K562 (cell line): ENCODE measurements at regions not wholly inside any gene's neighbourhood (a gene's known extent, or its start where the extent isn't known, plus 50 kb on each side); places are given as distances from the start of the nearest gene placed in this dataset.

Experiments
- ATAC-seq: fragments of 200-7000 bp; cut with Tn5 transposase; 3 replicates; pipeline ENCODE4 v1.9.1; 2020; ENCODE audit warnings: moderate library complexity
- BruUV-seq: library from RNA; stranded (reverse); fragments of 400-500 nt; replicated peaks from 2 replicates; lab custom pipeline; 2021; lab: Mats Ljungman, UMichigan
- CTCF ChIA-PET: fragments of 300-600 bp; formaldehyde crosslinking; extraction: SDS; loops from one replicate; lab custom pipeline; 2021; ENCODE audit warnings: low intra/inter-chr PET ratio; lab: Yijun Ruan, JAX
- POLR2A ChIA-PET: fragments of 300-600, 350-650 bp; sonication (Branson Sonifier 250); formaldehyde crosslinking; extraction: SDS; loops from one replicate; lab custom pipeline; 2021; ENCODE audit warnings: antibody characterized with exemption, inconsistent platforms; lab: Yijun Ruan, JAX
- DNase-seq, 4 experiments: peaks; one replicate each; pipeline versions ENCODE4 v3.0.0 to v3.0.0-alpha.2; 2011 to 2018; ENCODE audit warnings: low spot score in 3 of 4, mixed read lengths in 3 of 4; ENCODE audit errors: extremely low read depth in 1 of 4
- FAIRE-seq: peaks from 2 replicates; lab custom pipeline; 2011; peaks lifted over from hg19 to GRCh38; lab: Jason Lieb, UNC
- H2AFZ ChIP-seq: 2 replicates; pipeline ENCODE4 v1.6.0; 2011; ENCODE audit warnings: low read depth, low read length, control low read depth, inconsistent platforms
- H3K27ac ChIP-seq: fragments of 200-600 bp; 3 replicates; pipeline ENCODE4 v1.8.0; 2011; ENCODE audit warnings: low read depth, mild to moderate bottlenecking, control low read depth, inconsistent platforms, low read length, moderate library complexity, mixed read lengths; ENCODE audit errors: extremely low read depth
- H3K27me3 ChIP-seq, 2 experiments: fragments of 300-600 bp in 1 of 2; 2 replicates in 1 of 2; 3 replicates in 1 of 2; pipeline versions ENCODE4 v1.6.0 to v1.8.0; 2011; ENCODE audit warnings: inconsistent platforms in 2 of 2, low read length in 2 of 2, mild to moderate bottlenecking in 1 of 2, mixed read lengths in 1 of 2, moderate library complexity in 1 of 2; ENCODE audit not compliant: control insufficient read depth in 2 of 2, insufficient read depth in 2 of 2
- H3K36me3 ChIP-seq: fragments of 300-600 bp; 3 replicates; pipeline ENCODE4 v1.8.0; 2011; ENCODE audit warnings: mild to moderate bottlenecking, low read length, inconsistent platforms; ENCODE audit not compliant: control insufficient read depth, insufficient read depth
- H3K4me1 ChIP-seq, 2 experiments: fragments of 200-600 bp in 1 of 2; replicated peaks in 1 of 2; 2 replicates in 1 of 2; 3 replicates in 1 of 2; pipeline versions ENCODE4 v1.5.1 to v1.8.0; 2011; ENCODE audit warnings: inconsistent platforms in 2 of 2, low read length in 2 of 2, mild to moderate bottlenecking in 1 of 2, mixed read lengths in 1 of 2, moderate library complexity in 1 of 2; ENCODE audit not compliant: control insufficient read depth in 2 of 2, insufficient read depth in 2 of 2
- H3K4me2 ChIP-seq: 2 replicates; pipeline ENCODE4 v1.6.1; 2011; ENCODE audit warnings: low read length, control low read depth, inconsistent platforms, mixed read lengths; ENCODE audit not compliant: insufficient read depth
- H3K4me3 ChIP-seq: fragments of 200-600 bp; sonication (generic), shearing (Covaris generic); 2 replicates; pipeline ENCODE4 v1.5.1; 2016; ENCODE audit warnings: control low read depth, inconsistent platforms
- H3K79me2 ChIP-seq: fragments of 200-600 bp; 3 replicates; pipeline ENCODE4 v1.8.0; 2011; ENCODE audit warnings: low read length, inconsistent platforms; ENCODE audit not compliant: control insufficient read depth, insufficient read depth
- H3K9ac ChIP-seq, 2 experiments: 2 replicates each; pipeline versions ENCODE4 v1.6.0 to v1.6.1; 2011; ENCODE audit warnings: low read depth in 2 of 2, low read length in 2 of 2, control low read depth in 1 of 2, inconsistent platforms in 1 of 2, mild to moderate bottlenecking in 1 of 2, mixed read lengths in 1 of 2; ENCODE audit not compliant: insufficient read depth in 1 of 2
- H3K9me1 ChIP-seq: one replicate; pipeline ENCODE4 v1.6.0; 2011; ENCODE audit warnings: inconsistent platforms, mild to moderate bottlenecking, low read length, moderate library complexity; ENCODE audit not compliant: control insufficient read depth, insufficient read depth
- H3K9me3 ChIP-seq: replicated peaks from 2 replicates; pipeline ENCODE4 v1.5.1; 2011; ENCODE audit warnings: low read depth, low read length, inconsistent platforms; ENCODE audit not compliant: control insufficient read depth, insufficient read depth
- H4K20me1 ChIP-seq: replicated peaks from 2 replicates; pipeline ENCODE4 v1.6.1; 2011; ENCODE audit warnings: low read length, inconsistent platforms, mixed read lengths; ENCODE audit not compliant: control insufficient read depth, insufficient read depth
- ARID3B ChIP-seq: fragments of 250-450 bp; sonication (Bioruptor Pico); IDR thresholded peaks from 2 replicates; pipeline ENCODE4 v1.4.0; 2020; ENCODE audit warnings: borderline replicate concordance
- BHLHE40 ChIP-seq: IDR thresholded peaks from 2 replicates; pipeline ENCODE4 v1.6.1; 2011; ENCODE audit warnings: low read length, improper control_type of control experiment
- CREM ChIP-seq: IDR thresholded peaks from 2 replicates; pipeline ENCODE4 v1.6.1; 2014; ENCODE audit warnings: antibody characterized with exemption, low read depth
- EGR1 ChIP-seq: fragments of 450-650 bp; conservative IDR thresholded peaks from 2 replicates; pipeline ENCODE4 v1.6.1; 2017; ENCODE audit warnings: mild to moderate bottlenecking
- KLF10 ChIP-seq: fragments of 250-450 bp; sonication (Bioruptor Pico); IDR thresholded peaks from 2 replicates; pipeline ENCODE4 v1.6.1; 2021; ENCODE audit warnings: matching md5 sums
- SRSF7 ChIP-seq: fragments of 200-400 bp; formaldehyde crosslinking; optimal IDR thresholded peaks from 2 replicates; pipeline ENCODE3; 2017; ENCODE audit warnings: mild to moderate bottlenecking, low read depth, low read length
- ZKSCAN3 ChIP-seq: fragments of 250-450 bp; sonication (Bioruptor Pico); IDR thresholded peaks from 2 replicates; pipeline ENCODE4 v1.4.0; 2020
- ZNF395 ChIP-seq: fragments of 200-800 bp; sonication (Bioruptor generic); IDR thresholded peaks from 2 replicates; pipeline ENCODE4 v1.6.1; 2017; ENCODE audit warnings: missing genetic modification characterization, missing compliant biosample characterization
- ZNF76 ChIP-seq: fragments of 250-450 bp; sonication (Bioruptor Pico); IDR thresholded peaks from 2 replicates; pipeline ENCODE4 v1.4.0; 2020; ENCODE audit warnings: mild to moderate bottlenecking, moderate library complexity, borderline replicate concordance
- WGBS: fragments of 100-300 bp; shearing (Covaris generic); methylation state at CpG from one replicate; pipeline ENCODE4 v1.1.6; 2016; ENCODE audit warnings: low coverage, mixed read lengths; ENCODE audit not compliant: insufficient coverage; ENCODE audit errors: missing lambda C conversion rate; 5-methylcytosine and 5-hydroxymethylcytosine counted together
- in situ Hi-C: fragments of 300-500 bp; cut with MboI; formaldehyde crosslinking; loops from 4 replicates; pipeline ENCODE4 v1.15.0; 2018; ENCODE audit warnings: inconsistent platforms, mixed read lengths
- intact Hi-C: fragments of 100-400 bp; cut with micrococcal nuclease; formaldehyde crosslinking; loops from 2 replicates; pipeline ENCODE4 v1.14.2; 2022
- TF ChIP-seq, protein P1 (sequence below): fragments of 250-450 bp; sonication (Bioruptor Pico); IDR thresholded peaks from 2 replicates; pipeline ENCODE4 v1.5.0; 2021; ENCODE audit warnings: mild to moderate bottlenecking, moderate library complexity

- 57% methylated on average over 2 of the region's 2 CpGs for WGBS
- H3K27me3 ChIP-seq: no peaks in the 10 kb centered on the region
- no peaks in the 10 kb centered on the region for H4K20me1 ChIP-seq
- TF ChIP-seq, protein P1, sequence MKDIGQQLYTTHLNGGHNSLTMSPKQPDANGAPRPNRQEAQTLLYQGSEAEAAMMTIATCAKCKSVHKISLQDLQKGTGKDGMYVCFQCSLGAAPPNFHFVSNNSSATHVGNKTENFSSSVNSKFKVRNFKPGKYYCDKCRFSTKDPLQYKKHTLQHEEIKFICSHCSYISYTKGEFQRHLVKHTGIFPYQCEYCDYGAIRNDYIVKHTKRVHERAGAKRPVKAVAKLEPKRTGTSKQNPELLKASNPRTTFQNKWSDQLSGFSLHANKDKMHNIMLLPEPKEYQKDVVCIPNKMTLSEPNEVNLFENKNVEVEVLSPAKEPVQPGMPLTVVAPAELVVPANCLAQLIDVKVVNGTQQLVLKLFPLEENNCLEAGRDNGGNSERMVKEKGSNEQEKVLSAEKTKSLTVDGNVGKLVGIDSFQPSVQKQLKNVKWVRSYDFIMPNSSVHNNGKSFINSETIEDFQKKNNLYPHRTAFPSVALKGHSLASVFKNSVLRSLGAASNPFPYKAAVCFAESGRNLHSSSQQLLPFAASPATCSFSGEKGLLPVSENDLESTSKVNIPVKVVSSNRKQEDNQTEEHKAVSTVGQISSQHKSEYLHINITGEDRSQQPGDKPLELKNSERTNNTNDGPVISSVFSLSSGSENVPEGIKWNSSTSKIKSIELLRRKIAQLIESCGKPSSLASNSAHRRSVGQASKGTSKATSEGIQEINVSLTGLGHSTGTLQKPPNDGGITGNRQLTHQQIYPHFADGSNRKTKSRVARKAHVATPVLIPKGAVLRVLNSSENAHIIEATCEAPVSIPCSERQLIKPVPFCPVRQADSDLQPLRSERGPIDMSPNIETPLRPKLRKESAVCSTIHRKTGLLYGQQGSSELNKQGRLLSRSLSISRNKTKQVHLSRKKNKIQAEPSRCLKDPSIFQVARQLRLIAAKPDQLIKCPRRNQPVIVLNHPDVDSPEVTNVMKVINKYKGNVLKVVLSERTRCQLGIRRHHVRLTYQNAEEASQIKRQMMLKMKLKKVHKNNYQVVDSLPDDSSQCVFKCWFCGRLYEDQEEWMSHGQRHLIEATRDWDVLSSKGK (CRISPR knock-in tag): no peak
- no peak for TF ChIP-seq BHLHE40
- TF ChIP-seq ZKSCAN3 (CRISPR knock-in tag): no peak
- no peak for TF ChIP-seq ZNF395 (CRISPR knock-in tag)
- no peak for TF ChIP-seq ARID3B
- TF ChIP-seq EGR1: no peak
- TF ChIP-seq SRSF7: no peak
- no peak for TF ChIP-seq ZNF76 (CRISPR knock-in tag)
- TF ChIP-seq KLF10 (CRISPR knock-in tag): no peak
- no peak for TF ChIP-seq CREM
- H2AFZ ChIP-seq: peak overlapping the region; percentile 25; the same call in 1 of the 2 replicates
- CTCF ChIA-PET: no interaction called here
- H3K4me2 ChIP-seq: no peak overlapping the region
- BruUV-seq: no TSS peak
- H3K27ac ChIP-seq: no peak overlapping the region
- H3K4me1 ChIP-seq: peaks cover 0 to 10% of the 10 kb centered on the region in 2 experiments; a peak in 2 of 5 replicates
- H3K9me3 ChIP-seq: no peaks in the 10 kb centered on the region
- H3K9me1 ChIP-seq: peaks cover 2% of the 10 kb centered on the region
- H3K36me3 ChIP-seq: no peaks in the 10 kb centered on the region
- H3K9ac ChIP-seq: no peak overlapping the region
- no peak for FAIRE-seq
- no peak overlapping the region for H3K4me3 ChIP-seq
- H3K79me2 ChIP-seq: no peaks in the 10 kb centered on the region
- intact Hi-C loops: no loop called here
- ATAC-seq: no peak
- POLR2A ChIA-PET: interaction anchor here (0.9 kb wide), 1 partner anchor 42 kb away, joined by 3 read pairs; no protein-coding TSS in a partner anchor
- in situ Hi-C loops: no loop called here
- no peak for DNase-seq
Measured at GRCh38 chr15:58260725-58261267, 122.6 kb downstream of the AQP9 start.
